SU-DHL-6 (cell line): ENCODE measurements at regions not wholly inside any gene's neighbourhood (a gene's known extent, or its start where the extent isn't known, plus 50 kb on each side); places are given as distances from the start of the nearest gene placed in this dataset.

Experiments
- CTCF ChIP-seq: fragments of 200-600 bp; sonication (generic); IDR thresholded peaks from one replicate; pipeline ENCODE4 v1.5.1; 2017; ENCODE audit warnings: antibody characterized with exemption, mild to moderate bottlenecking, low read length, moderate library complexity; ENCODE audit not compliant: insufficient read depth, poor library complexity, severe bottlenecking
- EZH2phosphoT487 ChIP-seq: fragments of 200-600 bp; sonication (generic), shearing (Covaris generic); conservative IDR thresholded peaks from 2 replicates; pipeline ENCODE4 v1.6.1; 2018; ENCODE audit warnings: mild to moderate bottlenecking, antibody characterized with exemption, low read length, moderate library complexity, mixed read lengths

GRCh38 chr12:41981013-41981412 is 163.7 kb downstream of the GXYLT1 start:
- TF ChIP-seq CTCF = no peak
- no peak for TF ChIP-seq EZH2phosphoT487
